ENCODE measurements at regions not wholly inside any gene's neighbourhood (a gene's known extent, or its start where the extent isn't known, plus 50 kb on each side); places are given as distances from the start of the nearest gene placed in this dataset.
"Not testable (repeated sequence)": the region's sequence is repeated elsewhere in the genome, so short reads cannot be mapped to it uniquely, and the experiment has no call there.

DNA sequence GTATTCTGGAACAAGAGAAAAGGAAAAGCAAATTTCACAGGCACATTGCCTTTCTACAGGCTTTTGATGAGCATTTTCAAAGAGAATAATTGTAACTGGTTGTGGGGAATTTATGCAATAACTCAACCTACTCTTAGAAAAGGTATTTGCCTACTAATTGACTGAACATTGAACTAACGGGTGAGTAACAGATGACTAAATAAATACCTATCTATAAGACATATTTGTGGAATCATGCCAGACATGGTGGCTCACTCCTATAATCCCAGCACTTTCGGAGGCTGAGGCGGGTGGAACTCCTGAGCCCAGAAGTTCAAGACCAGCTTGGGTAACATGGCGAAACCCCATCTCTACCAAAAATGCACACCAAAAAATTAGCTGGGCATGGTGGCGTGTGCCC, 367.7 kb downstream of the CGGBP1 start:
- no peaks in the 10 kb centered on the region for H3K9me3 ChIP-seq
- 77 to 83% methylated on average over 5 of the region's 5 CpGs for WGBS, 2 donors
- TF ChIP-seq POLR2A (IDR thresholded peaks at IDR 0.05), result no peak
- TF ChIP-seq, protein P1, sequence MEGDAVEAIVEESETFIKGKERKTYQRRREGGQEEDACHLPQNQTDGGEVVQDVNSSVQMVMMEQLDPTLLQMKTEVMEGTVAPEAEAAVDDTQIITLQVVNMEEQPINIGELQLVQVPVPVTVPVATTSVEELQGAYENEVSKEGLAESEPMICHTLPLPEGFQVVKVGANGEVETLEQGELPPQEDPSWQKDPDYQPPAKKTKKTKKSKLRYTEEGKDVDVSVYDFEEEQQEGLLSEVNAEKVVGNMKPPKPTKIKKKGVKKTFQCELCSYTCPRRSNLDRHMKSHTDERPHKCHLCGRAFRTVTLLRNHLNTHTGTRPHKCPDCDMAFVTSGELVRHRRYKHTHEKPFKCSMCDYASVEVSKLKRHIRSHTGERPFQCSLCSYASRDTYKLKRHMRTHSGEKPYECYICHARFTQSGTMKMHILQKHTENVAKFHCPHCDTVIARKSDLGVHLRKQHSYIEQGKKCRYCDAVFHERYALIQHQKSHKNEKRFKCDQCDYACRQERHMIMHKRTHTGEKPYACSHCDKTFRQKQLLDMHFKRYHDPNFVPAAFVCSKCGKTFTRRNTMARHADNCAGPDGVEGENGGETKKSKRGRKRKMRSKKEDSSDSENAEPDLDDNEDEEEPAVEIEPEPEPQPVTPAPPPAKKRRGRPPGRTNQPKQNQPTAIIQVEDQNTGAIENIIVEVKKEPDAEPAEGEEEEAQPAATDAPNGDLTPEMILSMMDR (IDR thresholded peaks at IDR 0.05), result no peak
- intact Hi-C loops (cut with DNase I), result no loop called here
- H3K27me3 ChIP-seq, result no peaks in the 10 kb centered on the region
- no peak overlapping the region for H3K4me3 ChIP-seq
- no peak for ATAC-seq
- no peak overlapping the region for H3K27ac ChIP-seq
- no peaks in the 10 kb centered on the region for H3K36me3 ChIP-seq (replicated peaks in 1 of 2; ENCODE audit: insufficient read depth in 1 of 2, low read depth in 2 of 2)
- DNase-seq, result no peak
- no peaks in the 10 kb centered on the region for H3K4me1 ChIP-seq

DNA sequence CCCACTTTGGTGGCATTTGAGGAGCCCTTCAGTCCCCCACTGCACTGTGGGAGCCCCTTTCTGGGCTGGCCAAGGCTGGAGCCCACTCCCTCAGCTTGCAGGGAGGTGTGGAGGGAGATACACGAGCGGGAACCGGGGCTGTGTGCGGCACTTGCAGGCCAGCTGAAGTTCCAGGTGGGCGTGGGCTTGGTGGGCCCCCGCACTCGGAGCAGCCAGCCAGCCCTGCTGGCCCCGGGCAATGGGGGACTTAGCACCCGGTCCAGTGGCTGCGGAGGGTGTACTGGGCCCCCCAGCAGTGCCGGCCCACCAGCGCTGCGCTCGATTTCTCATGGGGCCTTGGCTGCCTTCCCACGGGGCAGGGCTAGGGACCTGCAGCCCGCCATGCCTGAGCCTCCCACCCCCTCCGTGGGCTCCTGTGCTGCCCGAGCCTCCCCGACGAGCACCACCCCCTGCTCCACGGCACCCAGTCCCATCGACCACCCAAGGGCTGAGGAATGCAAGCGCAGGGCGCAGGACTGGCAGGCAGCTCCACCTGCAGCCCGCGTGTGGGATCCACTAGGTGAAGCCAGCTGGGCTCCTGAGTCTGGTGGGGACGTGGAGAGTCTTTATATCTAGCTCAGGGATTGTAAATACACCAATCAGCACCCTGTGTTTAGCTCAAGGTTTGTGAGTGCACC, 379.7 kb downstream of the CGGBP1 start:
- H3K36me3 ChIP-seq (replicated peaks in 1 of 2; ENCODE audit: insufficient read depth in 1 of 2, low read depth in 2 of 2); H3K27ac ChIP-seq; ATAC-seq; DNase-seq; H3K9me3 ChIP-seq; intact Hi-C loops (cut with DNase I); H3K4me1 ChIP-seq; H3K4me3 ChIP-seq; H3K27me3 ChIP-seq: not testable (repeated sequence)
- 87 to 89% methylated on average over 19 to 27 of the region's 27 CpGs for WGBS, 2 donors

- Histone ChIP-seq H3K9me3 (no peaks in the 10 kb centered on the region), H3K27me3 (no peaks in the 10 kb centered on the region), H3K4me3 (no peak overlapping the region), H3K36me3 (replicated peaks in 1 of 2; ENCODE audit: insufficient read depth in 1 of 2, low read depth in 2 of 2) (no peaks in the 10 kb centered on the region), H3K27ac (no peak overlapping the region), H3K4me1 (no peaks in the 10 kb centered on the region)
- WGBS, 2 donors, result 43 to 54% methylated on average over 9 of the region's 9 CpGs
- no peak for TF ChIP-seq POLR2A (IDR thresholded peaks at IDR 0.05)
- TF ChIP-seq, protein P1 (IDR thresholded peaks at IDR 0.05), result no peak
- intact Hi-C loops (cut with DNase I), result no loop called here
- ATAC-seq (no peak), DNase-seq (no peak)
Observed at GRCh38 chr3:87674397-87675161, 384.2 kb downstream of the CGGBP1 start.

DNA sequence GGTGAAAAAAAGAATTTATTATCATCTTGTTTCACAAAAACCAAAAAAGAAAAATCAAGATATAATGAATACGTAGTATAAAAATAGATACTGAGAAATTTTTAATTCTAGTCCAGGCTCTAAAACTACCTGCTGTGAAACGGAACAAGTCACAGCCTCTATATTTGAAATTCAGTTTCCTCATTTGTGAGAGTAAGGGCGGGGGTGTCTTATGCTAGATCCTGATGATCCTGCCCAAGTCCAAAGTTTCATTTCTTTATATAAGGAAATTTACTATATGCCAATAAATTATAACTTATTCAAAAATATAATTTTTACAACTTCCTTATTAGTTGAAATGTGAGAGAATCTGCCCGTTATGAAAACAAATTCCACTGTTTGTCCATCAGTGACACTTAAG, 385.7 kb downstream of the CGGBP1 start:
- Histone ChIP-seq H3K36me3 (replicated peaks in 1 of 2; ENCODE audit: insufficient read depth in 1 of 2, low read depth in 2 of 2) (no peaks in the 10 kb centered on the region), H3K9me3 (no peaks in the 10 kb centered on the region), H3K27me3 (no peaks in the 10 kb centered on the region), H3K27ac (no peak overlapping the region), H3K4me3 (no peak overlapping the region), H3K4me1 (no peaks in the 10 kb centered on the region)
- WGBS, 2 donors, result 60 to 67% methylated on average over 4 of the region's 4 CpGs
- intact Hi-C loops (cut with DNase I), result no loop called here
- ATAC-seq, result no peak
- TF ChIP-seq, protein P1 (IDR thresholded peaks at IDR 0.05), result no peak
- no peak for TF ChIP-seq POLR2A (IDR thresholded peaks at IDR 0.05)
- DNase-seq, result no peak

DNA sequence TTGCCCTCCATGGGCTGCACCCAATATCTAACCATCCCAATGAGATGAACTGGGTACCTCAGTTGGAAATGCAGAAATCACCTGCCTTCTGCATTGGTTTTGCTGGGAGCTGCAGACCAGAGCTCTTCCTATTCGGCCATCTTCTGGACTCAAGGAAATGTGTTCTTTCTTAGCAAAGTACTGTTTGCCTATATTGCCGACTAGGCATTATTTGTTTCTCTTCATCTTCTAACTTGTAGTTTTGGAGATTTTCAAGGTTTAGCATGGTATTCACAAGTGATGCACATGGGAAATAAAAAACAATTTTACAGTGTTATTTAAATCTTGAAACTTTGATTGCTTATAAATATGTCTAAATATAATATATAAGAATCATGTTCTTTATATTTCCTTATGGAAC, 377.8 kb upstream of the POU1F1 start:
- no peak overlapping the region for H3K4me3 ChIP-seq
- H3K27me3 ChIP-seq, result no peaks in the 10 kb centered on the region
- WGBS, 2 donors, result 73 to 80% methylated on average over 2 of the region's 2 CpGs
- TF ChIP-seq POLR2A (IDR thresholded peaks at IDR 0.05), result no peak
- TF ChIP-seq, protein P1 (IDR thresholded peaks at IDR 0.05), result no peak
- intact Hi-C loops (cut with DNase I), result no loop called here
- no peaks in the 10 kb centered on the region for H3K9me3 ChIP-seq
- no peaks in the 10 kb centered on the region for H3K36me3 ChIP-seq (replicated peaks in 1 of 2; ENCODE audit: insufficient read depth in 1 of 2, low read depth in 2 of 2)
- H3K4me1 ChIP-seq, result no peaks in the 10 kb centered on the region
- no peak overlapping the region for H3K27ac ChIP-seq
- no peak for DNase-seq
- no peak for ATAC-seq

- H3K36me3 ChIP-seq (replicated peaks in 1 of 2; ENCODE audit: insufficient read depth in 1 of 2, low read depth in 2 of 2); DNase-seq; ATAC-seq; H3K27me3 ChIP-seq; H3K9me3 ChIP-seq; H3K4me3 ChIP-seq; intact Hi-C loops (cut with DNase I); H3K27ac ChIP-seq; H3K4me1 ChIP-seq: not testable (repeated sequence)
- 47 to 61% methylated on average over 3 of the region's 3 CpGs for WGBS, 2 donors
Observed at GRCh38 chr3:87653138-87653537, 376.8 kb upstream of the POU1F1 start.

Data from body of pancreas (tissue), 4 donors.